ENCODE measurements at regions not wholly inside any gene's neighbourhood (a gene's known extent, or its start where the extent isn't known, plus 50 kb on each side); places are given as distances from the start of the nearest gene placed in this dataset.
A peak's percentile ranks its signal among the peaks of the same experiment; 100 is the strongest.

DNA sequence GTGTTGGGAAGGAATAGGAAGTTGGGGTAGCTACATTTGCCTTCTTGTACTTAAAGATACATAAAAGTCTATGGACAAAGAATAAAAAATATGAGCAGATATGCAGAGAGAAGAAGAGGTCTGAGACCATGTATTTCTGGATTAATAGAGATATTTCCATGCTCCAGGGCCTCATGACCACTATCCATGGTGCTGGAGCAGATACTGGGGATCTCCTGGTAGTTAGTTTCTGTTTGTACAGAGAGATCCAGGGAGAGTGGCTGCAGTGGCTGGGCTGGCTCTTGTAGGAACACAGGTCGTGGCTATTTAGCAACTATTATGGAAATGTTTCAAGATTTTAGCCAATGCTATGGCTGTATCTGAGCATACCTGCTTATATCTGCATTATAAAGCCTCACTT, 184.2 kb upstream of the TMEM161B start:
- TF ChIP-seq JUND (IDR thresholded peaks at IDR 0.05) (no peak), GABPA (IDR thresholded peaks at IDR 0.05 in 1 of 2, conservative IDR thresholded peaks at IDR 0.05 in 1 of 2) (no peak), YY1 (IDR thresholded peaks at IDR 0.05) (no peak), RXRA (IDR thresholded peaks at IDR 0.05) (no peak), FOXA1 (IDR thresholded peaks at IDR 0.05) (no peak), RAD21 (IDR thresholded peaks at IDR 0.05) (no peak), TAF1 (conservative IDR thresholded peaks at IDR 0.05) (no peak)
- TF ChIP-seq, protein P1, sequence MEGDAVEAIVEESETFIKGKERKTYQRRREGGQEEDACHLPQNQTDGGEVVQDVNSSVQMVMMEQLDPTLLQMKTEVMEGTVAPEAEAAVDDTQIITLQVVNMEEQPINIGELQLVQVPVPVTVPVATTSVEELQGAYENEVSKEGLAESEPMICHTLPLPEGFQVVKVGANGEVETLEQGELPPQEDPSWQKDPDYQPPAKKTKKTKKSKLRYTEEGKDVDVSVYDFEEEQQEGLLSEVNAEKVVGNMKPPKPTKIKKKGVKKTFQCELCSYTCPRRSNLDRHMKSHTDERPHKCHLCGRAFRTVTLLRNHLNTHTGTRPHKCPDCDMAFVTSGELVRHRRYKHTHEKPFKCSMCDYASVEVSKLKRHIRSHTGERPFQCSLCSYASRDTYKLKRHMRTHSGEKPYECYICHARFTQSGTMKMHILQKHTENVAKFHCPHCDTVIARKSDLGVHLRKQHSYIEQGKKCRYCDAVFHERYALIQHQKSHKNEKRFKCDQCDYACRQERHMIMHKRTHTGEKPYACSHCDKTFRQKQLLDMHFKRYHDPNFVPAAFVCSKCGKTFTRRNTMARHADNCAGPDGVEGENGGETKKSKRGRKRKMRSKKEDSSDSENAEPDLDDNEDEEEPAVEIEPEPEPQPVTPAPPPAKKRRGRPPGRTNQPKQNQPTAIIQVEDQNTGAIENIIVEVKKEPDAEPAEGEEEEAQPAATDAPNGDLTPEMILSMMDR (IDR thresholded peaks at IDR 0.05; ENCODE audit: low read depth, low read length, missing input control): no peak
- TF ChIP-seq, protein P2, sequence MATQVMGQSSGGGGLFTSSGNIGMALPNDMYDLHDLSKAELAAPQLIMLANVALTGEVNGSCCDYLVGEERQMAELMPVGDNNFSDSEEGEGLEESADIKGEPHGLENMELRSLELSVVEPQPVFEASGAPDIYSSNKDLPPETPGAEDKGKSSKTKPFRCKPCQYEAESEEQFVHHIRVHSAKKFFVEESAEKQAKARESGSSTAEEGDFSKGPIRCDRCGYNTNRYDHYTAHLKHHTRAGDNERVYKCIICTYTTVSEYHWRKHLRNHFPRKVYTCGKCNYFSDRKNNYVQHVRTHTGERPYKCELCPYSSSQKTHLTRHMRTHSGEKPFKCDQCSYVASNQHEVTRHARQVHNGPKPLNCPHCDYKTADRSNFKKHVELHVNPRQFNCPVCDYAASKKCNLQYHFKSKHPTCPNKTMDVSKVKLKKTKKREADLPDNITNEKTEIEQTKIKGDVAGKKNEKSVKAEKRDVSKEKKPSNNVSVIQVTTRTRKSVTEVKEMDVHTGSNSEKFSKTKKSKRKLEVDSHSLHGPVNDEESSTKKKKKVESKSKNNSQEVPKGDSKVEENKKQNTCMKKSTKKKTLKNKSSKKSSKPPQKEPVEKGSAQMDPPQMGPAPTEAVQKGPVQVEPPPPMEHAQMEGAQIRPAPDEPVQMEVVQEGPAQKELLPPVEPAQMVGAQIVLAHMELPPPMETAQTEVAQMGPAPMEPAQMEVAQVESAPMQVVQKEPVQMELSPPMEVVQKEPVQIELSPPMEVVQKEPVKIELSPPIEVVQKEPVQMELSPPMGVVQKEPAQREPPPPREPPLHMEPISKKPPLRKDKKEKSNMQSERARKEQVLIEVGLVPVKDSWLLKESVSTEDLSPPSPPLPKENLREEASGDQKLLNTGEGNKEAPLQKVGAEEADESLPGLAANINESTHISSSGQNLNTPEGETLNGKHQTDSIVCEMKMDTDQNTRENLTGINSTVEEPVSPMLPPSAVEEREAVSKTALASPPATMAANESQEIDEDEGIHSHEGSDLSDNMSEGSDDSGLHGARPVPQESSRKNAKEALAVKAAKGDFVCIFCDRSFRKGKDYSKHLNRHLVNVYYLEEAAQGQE (IDR thresholded peaks at IDR 0.05): peak; percentile 93
